AG09309 (cell line): ENCODE measurements at regions not wholly inside any gene's neighbourhood (a gene's known extent, or its start where the extent isn't known, plus 50 kb on each side); places are given as distances from the start of the nearest gene placed in this dataset.

ENCODE experiments used
- DNase-seq: peaks from one replicate; pipeline ENCODE4 v3.0.0-alpha.2; 2010; ENCODE audit warnings: low read depth
- H3K4me3 ChIP-seq: 2 replicates; pipeline ENCODE4 v1.5.1; 2011; ENCODE audit warnings: mild to moderate bottlenecking, low read depth, low read length, moderate library complexity; ENCODE audit not compliant: control insufficient read depth
- TF ChIP-seq, protein P1 (sequence below): IDR thresholded peaks from 2 replicates; pipeline ENCODE4 v1.5.1; 2011; ENCODE audit warnings: mild to moderate bottlenecking, low read depth, low read length, inconsistent platforms; ENCODE audit not compliant: insufficient read depth, control insufficient read depth; ENCODE audit errors: missing control alignments

- H3K4me3 ChIP-seq: no peak overlapping the region
- no peak for DNase-seq
- TF ChIP-seq, protein P1, sequence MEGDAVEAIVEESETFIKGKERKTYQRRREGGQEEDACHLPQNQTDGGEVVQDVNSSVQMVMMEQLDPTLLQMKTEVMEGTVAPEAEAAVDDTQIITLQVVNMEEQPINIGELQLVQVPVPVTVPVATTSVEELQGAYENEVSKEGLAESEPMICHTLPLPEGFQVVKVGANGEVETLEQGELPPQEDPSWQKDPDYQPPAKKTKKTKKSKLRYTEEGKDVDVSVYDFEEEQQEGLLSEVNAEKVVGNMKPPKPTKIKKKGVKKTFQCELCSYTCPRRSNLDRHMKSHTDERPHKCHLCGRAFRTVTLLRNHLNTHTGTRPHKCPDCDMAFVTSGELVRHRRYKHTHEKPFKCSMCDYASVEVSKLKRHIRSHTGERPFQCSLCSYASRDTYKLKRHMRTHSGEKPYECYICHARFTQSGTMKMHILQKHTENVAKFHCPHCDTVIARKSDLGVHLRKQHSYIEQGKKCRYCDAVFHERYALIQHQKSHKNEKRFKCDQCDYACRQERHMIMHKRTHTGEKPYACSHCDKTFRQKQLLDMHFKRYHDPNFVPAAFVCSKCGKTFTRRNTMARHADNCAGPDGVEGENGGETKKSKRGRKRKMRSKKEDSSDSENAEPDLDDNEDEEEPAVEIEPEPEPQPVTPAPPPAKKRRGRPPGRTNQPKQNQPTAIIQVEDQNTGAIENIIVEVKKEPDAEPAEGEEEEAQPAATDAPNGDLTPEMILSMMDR: no peak
Measured at GRCh38 chr9:1917396-1917935, 97.7 kb upstream of the SMARCA2 start.

- DNase-seq: no peak
- H3K4me3 ChIP-seq: no peak overlapping the region
- TF ChIP-seq, protein P1: no peak
Measured at GRCh38 chr9:1918108-1918507, 97.0 kb upstream of the SMARCA2 start.

GRCh38 chr9:1918622-1919021, 96.5 kb upstream of the SMARCA2 start:
- no peak for DNase-seq
- TF ChIP-seq, protein P1: no peak
- no peak overlapping the region for H3K4me3 ChIP-seq

DNA sequence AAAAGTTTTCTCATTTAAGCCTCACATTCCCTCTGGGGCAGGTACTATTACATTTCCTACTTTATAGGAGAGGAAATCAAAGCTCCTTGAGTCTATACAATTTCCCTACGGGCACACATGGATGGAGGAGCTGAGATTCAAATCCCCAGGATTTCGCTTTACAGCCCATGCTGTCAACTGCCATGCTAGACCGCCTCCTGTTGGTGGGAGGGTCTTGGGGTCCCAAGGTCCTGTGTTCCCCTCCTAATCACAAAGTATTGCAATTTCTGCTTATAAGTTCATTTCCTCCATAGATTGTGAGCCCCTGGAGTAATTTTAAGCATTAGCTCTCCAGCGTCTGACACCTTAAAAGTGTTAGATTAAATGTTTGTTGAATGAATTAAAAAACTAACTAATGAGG, 95.9 kb upstream of the SMARCA2 start:
- TF ChIP-seq, protein P1: no peak
- DNase-seq: no peak
- no peak overlapping the region for H3K4me3 ChIP-seq

- H3K4me3 ChIP-seq: no peak overlapping the region
- no peak for DNase-seq
- TF ChIP-seq, protein P1: no peak
Measured at GRCh38 chr9:1920386-1920785, 94.8 kb upstream of the SMARCA2 start.

- TF ChIP-seq, protein P1: no peak
- no peak for DNase-seq
- H3K4me3 ChIP-seq: no peak overlapping the region
Measured at GRCh38 chr9:1922026-1922425, 93.1 kb upstream of the SMARCA2 start.

DNA sequence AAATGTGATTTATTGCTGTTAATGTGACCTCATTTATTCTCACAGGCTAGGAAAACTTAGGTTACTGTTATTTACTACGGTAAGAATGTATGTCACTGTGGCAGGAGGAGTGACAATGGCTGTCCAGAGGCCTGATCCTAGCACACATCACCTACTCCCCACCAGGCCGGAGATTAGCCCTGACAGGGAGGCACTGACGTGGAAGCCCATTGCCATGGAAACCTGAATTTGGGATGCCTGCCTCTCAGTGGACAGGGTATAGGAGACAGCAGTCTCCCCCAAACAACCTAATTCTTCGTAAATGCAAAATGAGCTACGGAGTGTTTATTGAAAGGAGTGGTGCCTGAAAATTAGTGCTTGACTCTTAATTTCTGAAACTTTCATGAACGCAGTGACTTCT, 87.6 kb upstream of the SMARCA2 start:
- no peak for DNase-seq
- H3K4me3 ChIP-seq: no peak overlapping the region
- TF ChIP-seq, protein P1: no peak
